ENCODE measurements at regions not wholly inside any gene's neighbourhood (a gene's known extent, or its start where the extent isn't known, plus 50 kb on each side); places are given as distances from the start of the nearest gene placed in this dataset.

DNA sequence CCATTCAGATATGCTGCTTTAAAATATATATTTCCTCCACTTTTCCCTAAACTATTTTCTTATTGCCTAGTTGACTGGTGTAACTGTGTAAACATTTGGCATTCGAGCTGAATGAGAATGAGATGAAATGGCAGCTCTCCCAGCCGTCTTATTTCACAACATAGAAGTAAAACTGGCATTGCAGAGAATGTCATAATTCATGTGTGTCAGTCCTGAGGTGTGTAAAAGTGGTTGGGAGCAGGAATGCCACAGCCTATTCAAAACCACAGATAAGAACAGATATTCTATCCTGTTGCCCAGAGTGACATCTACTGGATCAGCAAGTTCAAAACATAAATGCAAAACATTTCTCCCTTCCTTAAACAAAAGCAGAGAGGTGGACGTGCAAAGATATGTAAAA is 565.5 kb upstream of the CHAC2 start:
- TF ChIP-seq CTCF (IDR thresholded peaks at IDR 0.05; ENCODE audit: insufficient read depth, low read length, poor library complexity, severe bottlenecking), result peak; percentile 44
- Histone ChIP-seq H3K4me3 (ENCODE audit: low read depth, low read length) (no peak overlapping the region), H3K36me3 (ENCODE audit: control insufficient read depth, insufficient read depth, low read length) (no peaks in the 10 kb centered on the region), H3K27me3 (ENCODE audit: control insufficient read depth, insufficient read depth, low read length) (no peaks in the 10 kb centered on the region)
- peak; percentile 74 for DNase-seq (ENCODE audit: low read depth)

GRCh38 chr2:53200072-53200471 is 567.5 kb upstream of the CHAC2 start:
- no peak for TF ChIP-seq CTCF (IDR thresholded peaks at IDR 0.05; ENCODE audit: insufficient read depth, low read length, poor library complexity, severe bottlenecking)
- Histone ChIP-seq H3K36me3 (ENCODE audit: control insufficient read depth, insufficient read depth, low read length) (no peaks in the 10 kb centered on the region), H3K27me3 (ENCODE audit: control insufficient read depth, insufficient read depth, low read length) (no peaks in the 10 kb centered on the region), H3K4me3 (ENCODE audit: low read depth, low read length) (no peak overlapping the region)
- DNase-seq (ENCODE audit: low read depth), result no peak

DNA sequence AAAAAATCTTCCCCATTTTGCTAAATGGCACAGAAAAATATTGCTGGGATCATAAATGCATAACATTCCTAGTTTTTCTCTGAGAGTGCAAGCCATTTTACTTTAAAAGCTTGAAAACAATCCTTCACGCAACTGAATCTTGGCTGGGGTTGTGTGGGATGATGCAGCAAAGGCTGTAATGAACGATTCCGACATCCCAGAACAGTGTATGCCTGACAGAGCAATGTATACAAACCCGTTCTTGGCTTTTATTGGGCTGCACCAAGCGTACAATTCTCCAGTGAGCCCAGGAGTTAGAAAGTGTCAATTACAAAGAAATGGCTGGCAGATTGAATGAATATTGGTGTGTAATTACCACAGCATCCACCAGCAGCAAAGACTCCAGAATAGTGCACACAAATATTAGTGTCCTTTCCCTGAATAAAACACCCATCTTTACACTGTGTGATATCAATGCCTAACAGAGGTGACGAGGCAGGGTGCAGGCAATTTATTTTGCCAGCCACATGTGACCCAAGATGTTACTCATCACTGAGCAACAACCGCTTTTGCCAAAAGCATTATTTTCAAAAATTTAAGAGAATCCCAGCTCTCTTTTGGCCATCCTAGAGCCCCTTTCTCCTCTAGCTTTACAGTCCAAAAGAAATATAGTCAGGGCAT is 578.6 kb upstream of the CHAC2 start:
- DNase-seq (ENCODE audit: low read depth), result no peak
- Histone ChIP-seq H3K27me3 (ENCODE audit: control insufficient read depth, insufficient read depth, low read length) (no peaks in the 10 kb centered on the region), H3K36me3 (ENCODE audit: control insufficient read depth, insufficient read depth, low read length) (no peaks in the 10 kb centered on the region), H3K4me3 (ENCODE audit: low read depth, low read length) (no peak overlapping the region)
- TF ChIP-seq CTCF (IDR thresholded peaks at IDR 0.05; ENCODE audit: insufficient read depth, low read length, poor library complexity, severe bottlenecking), result no peak

DNA sequence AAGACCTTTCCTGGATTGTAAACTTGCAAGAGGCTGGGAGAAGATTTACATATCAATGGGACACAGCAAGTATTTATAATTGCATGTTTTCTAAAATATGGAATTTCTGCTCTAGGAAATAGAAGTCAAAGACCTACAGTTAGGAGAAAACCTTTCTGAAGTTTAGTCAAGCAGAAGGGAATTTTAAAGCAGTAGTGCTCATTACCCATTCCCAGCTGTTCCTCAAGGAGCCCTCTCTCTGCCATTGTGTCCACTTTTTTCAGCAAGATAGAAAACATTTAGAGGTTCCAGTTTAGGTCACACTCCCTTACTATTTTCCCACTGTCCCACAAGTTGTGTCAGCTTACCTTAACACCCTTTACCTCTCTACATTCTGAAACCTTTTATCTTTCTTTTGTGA is 584.0 kb upstream of the CHAC2 start:
- TF ChIP-seq CTCF (IDR thresholded peaks at IDR 0.05; ENCODE audit: insufficient read depth, low read length, poor library complexity, severe bottlenecking), result no peak
- no peaks in the 10 kb centered on the region for H3K27me3 ChIP-seq (ENCODE audit: control insufficient read depth, insufficient read depth, low read length)
- H3K4me3 ChIP-seq (ENCODE audit: low read depth, low read length), result no peak overlapping the region
- no peaks in the 10 kb centered on the region for H3K36me3 ChIP-seq (ENCODE audit: control insufficient read depth, insufficient read depth, low read length)
- DNase-seq (ENCODE audit: low read depth), result no peak

- Histone ChIP-seq H3K36me3 (ENCODE audit: control insufficient read depth, insufficient read depth, low read length) (no peaks in the 10 kb centered on the region), H3K27me3 (ENCODE audit: control insufficient read depth, insufficient read depth, low read length) (no peaks in the 10 kb centered on the region), H3K4me3 (ENCODE audit: low read depth, low read length) (no peak overlapping the region)
- no peak for TF ChIP-seq CTCF (IDR thresholded peaks at IDR 0.05; ENCODE audit: insufficient read depth, low read length, poor library complexity, severe bottlenecking)
- DNase-seq (ENCODE audit: low read depth), result no peak
Measured at GRCh38 chr2:53182601-53183000, 585.0 kb upstream of the CHAC2 start.

- no peak for DNase-seq (ENCODE audit: low read depth)
- H3K4me3 ChIP-seq (ENCODE audit: low read depth, low read length), result no peak overlapping the region
- no peaks in the 10 kb centered on the region for H3K27me3 ChIP-seq (ENCODE audit: control insufficient read depth, insufficient read depth, low read length)
- no peak for TF ChIP-seq CTCF (IDR thresholded peaks at IDR 0.05; ENCODE audit: insufficient read depth, low read length, poor library complexity, severe bottlenecking)
- no peaks in the 10 kb centered on the region for H3K36me3 ChIP-seq (ENCODE audit: control insufficient read depth, insufficient read depth, low read length)
Measured at GRCh38 chr2:53181759-53182158, 585.8 kb upstream of the CHAC2 start.
